HG03575 (cell line): ENCODE measurements at regions not wholly inside any gene's neighbourhood (a gene's known extent, or its start where the extent isn't known, plus 50 kb on each side); places are given as distances from the start of the nearest gene placed in this dataset.
"Not testable (repeated sequence)": the region's sequence is repeated elsewhere in the genome, so short reads cannot be mapped to it uniquely, and the experiment has no call there.

Experiments used
- ATAC-seq: cut with Tn5 transposase; IDR thresholded peaks from one replicate; pipeline ENCODE4 v1.9.1; 2021; ENCODE audit not compliant: unreplicated experiment, insufficient number of reproducible peaks, low FRiP score; ENCODE audit errors: extremely low read depth

DNA sequence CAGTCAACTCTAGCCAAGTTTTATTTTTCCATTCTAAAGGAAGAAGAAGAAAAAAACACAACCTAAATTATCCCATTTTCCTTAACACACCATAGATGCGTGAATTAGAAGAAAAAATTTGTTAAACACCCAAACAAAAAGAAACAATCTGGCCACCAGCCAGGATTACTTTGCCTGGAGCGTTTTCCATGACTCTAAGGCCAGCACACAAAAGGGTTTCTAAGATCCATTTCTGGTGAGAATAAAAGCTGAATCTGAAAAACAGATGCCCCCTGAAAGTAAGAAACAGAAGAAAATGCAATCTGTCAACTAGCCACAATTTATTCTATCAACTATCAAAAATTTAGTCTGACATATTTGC lies 267.2 kb upstream of the SULF2 start:
- ATAC-seq, result no peak

DNA sequence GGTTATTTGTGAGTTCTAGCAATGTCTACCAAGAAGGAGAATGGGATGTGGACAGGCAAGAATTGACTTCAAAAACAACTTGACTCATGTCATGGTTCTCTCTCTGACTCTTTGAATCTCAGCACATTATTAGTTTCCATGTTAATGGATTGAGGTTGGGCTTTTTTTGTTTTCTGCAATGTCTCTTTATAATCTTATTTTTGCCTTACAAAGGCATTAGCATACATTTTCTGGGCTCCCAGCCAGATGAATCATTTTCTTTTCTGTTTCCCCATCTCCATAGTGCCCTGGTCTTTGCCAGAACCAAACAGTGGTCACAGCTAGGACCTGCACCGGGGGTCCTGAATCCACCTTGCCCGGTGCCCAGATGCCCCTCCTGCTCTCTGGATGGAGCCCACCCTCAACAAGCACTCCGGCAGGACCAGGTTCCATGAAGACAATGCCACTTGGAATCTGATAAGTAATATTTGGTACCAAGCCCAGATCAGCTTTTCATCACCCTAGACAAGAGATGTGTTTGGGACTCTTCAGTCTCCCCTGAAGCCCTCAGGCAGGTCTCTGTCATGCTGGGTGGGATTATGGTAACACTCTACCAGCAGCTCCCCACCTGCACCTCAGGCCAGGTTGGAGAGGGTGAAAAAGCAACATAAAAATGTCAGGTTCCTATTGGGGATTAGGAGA lies 266.7 kb upstream of the SULF2 start:
- ATAC-seq, result no peak

DNA sequence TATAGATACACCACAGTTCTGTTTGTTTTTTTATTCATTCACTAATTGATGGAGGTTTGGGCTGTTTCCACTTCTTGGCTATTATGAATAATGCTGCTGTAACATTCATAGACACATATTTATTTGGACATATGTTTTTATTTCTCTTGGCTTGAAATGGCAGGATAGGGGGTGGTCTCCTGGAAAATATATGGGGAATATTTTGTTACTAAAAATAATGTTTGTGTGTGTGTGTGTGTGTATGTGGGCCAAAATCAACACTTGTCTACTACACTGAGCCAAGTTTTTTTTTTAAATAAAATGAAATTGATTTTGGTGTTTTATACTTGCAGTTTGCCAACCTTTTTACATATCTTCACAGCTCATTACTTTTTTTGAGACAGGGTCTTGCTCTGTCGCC lies 264.4 kb upstream of the SULF2 start:
- no peak for ATAC-seq

DNA sequence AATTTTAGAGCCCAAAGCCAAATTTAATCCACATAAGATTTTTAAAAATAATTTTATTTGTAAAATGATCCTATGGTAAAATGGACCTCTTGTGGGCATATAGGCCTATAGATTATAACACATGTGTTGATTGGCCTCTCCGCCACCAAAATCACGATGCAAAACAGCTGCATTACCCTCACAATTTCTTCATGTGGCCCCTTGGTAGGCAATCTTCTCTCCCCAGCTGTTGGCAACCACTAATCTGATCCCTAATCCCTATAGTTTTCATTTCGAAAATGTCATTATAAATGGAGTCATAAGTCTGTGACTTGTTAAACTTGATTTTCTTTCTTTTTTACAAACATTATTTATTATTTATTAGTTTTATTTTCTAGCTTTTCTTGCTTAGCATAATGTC lies 263.9 kb upstream of the SULF2 start:
- no peak for ATAC-seq

DNA sequence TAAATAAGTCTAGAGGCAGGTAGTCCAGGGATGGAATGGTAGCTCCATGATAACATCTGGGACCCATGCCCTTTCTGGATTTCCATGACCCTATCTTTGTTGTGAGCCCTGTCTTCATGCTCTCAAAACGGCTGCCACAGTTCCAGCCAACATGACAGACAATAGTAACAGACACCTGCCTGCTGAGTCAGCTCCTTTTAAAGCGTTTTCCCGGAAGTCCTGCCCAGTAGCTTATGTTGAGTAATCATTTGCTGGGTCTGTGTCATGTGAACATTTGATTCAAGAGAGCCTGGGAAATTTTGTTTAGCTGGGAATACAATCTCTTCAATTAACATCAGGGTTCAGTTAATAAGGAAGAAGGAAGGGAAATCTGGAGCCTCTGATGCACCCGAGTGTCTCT lies 262.2 kb upstream of the SULF2 start:
- no peak for ATAC-seq

DNA sequence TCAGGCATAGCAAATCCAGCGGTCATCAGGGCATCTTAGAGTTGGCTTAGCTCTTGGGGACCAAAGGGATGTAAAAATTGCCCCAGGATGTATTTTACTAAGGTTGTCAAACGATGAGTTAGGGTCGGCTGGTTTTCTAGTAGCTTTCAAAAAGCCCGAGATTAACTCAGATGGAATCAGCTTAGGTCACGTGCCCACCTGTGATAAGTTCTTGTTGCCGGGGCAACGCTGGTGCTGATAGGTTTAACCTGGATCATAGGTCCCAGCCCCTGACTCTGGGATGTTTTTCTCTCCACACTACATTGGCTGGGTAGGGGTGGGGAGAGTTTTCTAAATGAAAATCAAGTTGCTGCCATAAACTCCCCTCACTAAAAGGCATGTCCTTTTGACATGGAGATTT lies 257.3 kb upstream of the SULF2 start:
- ATAC-seq, result no peak

DNA sequence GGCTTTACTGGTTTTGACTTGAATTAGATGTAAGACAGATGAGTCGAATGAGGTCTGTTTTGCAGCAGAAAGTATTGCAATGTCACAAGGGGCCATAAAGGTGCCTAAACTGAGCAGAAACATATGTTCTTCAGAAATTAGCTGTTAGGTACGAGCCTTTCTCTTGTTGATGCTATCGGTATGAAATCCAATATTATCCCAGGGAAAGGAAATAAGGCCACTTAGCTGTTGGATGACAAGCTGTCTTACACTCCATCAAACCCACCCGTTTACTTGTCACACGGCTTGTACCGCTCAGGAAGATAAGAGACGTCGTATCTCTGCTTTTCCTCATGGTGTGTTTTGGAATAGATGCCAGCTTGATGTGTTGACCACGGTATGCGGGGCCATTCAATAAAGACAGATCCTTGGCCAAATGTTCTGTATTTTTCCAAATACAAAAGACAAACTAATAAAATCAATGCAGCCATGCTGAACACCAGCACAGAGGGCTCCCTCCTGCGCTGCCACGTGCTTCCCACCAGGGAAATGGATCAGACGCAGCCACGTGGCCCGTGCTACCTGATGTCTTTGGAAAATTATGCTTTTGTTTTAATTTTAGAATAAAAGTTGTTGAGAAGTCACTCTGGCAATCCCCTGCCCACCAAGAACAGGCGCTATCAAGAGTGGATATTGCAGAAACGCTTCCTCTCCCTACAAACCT lies 255.9 kb upstream of the SULF2 start:
- ATAC-seq, result no peak

DNA sequence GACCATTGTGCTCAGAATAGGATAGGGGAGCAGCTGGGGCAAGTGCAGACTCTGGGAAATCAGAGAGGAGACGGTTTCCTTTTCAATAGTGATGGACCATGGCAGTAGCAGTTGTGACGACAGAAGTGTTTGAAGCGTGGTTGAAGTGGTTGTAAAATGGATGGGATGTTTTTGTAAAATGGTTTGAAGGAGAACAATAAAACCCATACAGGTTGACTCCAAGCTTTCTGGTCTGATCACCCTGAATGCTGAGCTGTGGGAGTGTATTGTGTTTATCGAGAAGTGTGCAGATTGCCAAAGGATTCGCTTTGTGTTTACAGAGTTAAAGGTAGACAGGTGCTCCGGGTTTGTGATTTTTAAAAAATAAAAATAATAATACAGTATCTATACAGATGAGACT lies 255.2 kb upstream of the SULF2 start:
- ATAC-seq, result no peak

DNA sequence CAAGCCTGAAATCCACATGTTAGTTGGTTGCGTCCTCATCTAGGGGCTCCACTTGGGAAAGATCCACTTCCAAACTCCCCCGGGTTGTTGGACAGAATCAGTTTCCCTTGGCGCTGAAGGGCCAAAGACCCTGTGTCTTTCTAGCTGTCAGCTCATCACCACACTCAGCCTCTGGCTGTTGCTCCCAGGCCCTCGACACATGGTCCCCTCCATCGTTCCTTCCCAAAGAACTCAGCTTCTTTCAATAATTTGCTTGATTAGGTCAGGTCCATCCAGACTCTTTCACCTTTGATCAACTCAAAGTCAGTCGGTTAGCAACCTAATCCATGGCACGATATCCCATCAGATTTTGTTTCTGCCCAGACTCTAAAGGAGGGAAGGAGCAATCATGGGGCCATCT lies 254.8 kb upstream of the SULF2 start:
- ATAC-seq, result no peak

DNA sequence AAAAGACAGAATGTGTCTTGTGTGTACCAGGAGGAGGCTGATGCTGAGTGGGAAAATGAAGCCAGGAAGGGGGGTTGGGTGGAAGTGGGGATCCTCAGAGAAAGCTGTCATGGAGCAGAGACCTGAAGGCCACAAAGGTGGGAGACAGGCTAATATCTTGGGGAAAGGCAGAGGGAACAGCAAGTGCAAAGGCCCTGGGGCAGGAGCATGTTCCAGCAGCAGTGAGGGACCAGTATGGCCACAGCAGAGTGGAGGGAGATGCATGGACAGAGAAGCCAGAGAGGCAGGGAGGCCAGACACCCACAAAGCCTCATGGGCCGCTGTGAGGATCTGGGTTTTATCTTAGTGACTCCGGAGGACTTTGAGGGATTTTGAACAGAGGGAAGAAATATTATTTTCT lies 254.2 kb upstream of the SULF2 start:
- ATAC-seq, result no peak

DNA sequence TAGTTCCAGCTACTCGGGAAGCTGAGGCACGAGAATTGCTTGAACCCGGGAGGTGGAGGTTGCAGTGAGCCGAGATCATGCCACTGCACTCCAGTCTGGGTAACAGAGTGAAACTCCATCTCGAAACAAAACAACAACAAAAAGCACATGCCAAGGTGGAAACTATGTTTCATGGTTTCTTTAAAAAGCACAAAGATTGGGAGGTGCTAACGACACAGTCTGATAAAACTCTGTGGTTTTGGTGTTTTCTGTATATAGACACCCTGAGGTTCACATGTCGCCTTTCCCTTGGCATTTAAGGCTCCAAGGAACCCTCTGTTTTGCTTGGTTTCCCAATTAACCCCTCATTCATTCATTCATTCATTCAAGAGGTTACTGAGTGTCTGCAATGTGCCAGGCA lies 253.4 kb upstream of the SULF2 start:
- ATAC-seq, result no peak

DNA sequence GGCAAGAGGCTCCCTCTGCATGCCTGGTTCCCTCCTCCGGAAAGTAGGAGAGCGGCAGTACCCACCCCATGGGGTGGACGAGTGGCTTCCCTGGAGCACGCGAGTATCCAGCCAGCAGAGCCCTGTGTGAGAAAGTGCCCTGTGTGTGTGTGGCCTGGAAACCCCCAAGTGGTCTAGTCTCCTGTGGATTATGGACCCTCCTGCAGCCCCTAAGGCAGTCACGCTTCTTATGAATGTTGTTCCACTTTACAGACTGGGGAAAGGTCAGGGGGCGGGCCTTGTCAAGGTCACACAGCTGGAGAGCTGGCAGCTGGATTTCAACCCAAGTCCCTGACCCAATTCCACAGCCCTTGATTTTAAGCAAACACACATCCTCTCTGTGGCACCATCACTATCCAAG lies 252.5 kb upstream of the SULF2 start:
- not testable (repeated sequence) for ATAC-seq

DNA sequence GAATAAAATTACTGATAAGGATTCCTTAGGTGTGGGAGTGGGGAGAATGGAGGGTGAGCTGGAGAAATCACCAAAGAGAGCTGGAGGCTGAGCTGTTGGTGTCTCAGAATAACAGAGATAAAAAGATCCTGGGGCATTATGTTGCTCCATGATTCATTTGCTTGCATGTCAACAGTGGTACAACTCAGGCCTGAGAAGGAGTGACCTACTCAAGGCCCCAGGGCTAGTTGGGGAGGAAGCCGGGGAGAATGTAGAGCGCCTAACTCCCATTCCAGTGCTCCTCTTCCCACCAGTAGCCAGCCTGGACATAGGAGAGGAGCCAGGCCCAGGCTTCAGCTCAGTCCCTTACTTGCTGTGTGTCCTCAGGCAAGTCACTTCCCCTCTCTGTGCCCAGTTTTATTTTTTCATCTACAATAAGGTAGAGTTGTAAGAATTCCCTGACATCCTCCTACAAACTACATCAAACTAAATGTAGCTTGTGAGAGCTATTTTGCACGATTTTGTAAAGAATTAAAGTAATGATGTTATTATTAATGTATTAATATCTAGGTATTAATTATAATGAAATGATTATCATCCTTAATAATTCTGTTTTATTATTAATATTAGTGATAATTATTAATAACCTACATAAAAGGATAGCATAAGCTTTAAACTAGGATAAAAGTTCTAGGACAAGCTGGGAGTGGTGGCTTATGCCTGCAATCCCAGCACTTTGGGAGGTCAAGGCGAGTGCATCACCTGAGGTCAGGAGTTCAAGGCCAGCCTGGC lies 250.9 kb upstream of the SULF2 start:
- ATAC-seq, result no peak

DNA sequence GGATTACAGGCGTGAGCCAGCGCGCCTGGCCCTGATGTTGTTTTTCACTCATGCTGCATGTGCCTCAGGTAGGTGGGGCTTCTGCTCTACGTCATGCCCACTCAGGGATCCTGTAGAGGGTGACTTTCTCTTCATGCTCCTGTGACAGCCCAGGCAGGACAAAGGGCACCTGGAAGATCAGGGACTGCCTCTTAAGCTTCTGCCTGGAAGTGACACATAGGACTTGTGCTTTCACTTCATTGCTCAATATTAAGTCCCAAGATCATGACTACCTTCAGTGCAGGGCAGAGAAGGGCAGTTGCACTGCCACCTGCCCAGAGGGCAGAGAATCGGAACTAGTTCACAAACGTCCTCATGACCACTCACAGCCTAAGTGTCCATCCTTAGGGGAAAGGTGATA lies 249.5 kb upstream of the SULF2 start:
- ATAC-seq, result no peak

DNA sequence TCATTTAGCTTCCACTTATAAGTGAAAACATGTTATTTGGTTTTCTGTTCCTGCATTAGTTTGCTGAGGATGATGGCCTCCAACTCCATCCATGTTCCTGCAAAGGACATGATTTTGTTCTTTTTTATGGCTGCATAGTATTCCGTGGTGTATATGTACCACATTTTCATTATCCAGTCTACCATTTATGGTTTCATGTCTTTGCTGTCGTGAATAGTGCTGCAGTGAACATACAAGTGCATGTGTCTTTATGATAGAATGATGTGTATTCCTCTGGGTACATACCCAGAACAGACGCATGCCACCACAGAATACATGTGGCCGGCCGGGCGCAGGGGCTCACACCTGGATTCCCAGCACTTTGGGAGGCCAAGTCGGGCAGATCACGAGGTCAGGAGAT lies 247.7 kb upstream of the SULF2 start:
- ATAC-seq, result not testable (repeated sequence)

DNA sequence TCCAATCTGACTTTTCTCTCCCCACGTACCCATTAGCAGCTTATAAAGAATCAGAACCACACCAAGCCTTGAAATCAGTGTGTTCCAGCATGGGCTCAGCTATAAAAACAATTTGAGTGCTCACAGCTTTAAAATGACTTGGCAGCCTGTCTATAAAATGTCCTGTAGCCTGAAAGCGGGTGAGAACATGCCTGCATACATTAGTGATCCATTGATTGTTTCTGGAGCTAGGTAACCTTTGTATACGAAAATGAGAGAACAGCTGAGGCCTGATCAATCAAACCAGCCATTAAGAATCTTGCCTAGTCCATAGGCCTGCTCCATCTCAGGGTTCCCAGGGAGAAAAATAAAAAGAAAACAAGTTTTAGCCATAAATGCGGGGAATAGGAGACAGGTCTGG lies 245.8 kb upstream of the SULF2 start:
- ATAC-seq, result no peak

DNA sequence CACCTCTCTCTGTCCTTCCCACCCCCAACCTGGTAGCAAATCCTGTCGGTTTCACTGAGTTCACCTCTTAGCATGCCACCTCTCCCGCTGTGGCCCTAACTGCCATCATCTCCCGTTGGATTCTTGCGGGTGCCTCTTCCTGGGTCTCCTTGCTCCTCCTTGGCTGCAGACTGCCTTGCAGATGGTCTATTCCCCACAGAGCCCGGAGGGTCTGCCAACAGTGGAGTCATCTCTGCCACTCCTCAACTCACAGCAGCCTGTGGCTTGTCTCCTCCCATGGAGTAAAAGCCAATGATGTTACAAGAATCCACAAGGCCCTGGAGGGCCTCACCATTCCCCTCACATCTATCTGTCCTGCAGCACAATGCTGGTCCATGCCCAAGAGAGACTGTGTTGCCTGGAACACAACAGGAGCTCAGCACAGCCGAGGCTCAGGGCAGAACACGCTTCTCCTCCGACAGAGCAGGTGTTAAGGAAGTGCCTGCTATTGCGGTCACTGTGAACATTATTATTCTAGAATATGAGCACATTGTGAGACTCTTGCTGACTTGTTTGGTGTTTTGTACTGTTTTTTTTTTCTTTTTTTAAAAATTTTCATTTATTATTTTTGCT lies 241.8 kb upstream of the SULF2 start:
- no peak for ATAC-seq

DNA sequence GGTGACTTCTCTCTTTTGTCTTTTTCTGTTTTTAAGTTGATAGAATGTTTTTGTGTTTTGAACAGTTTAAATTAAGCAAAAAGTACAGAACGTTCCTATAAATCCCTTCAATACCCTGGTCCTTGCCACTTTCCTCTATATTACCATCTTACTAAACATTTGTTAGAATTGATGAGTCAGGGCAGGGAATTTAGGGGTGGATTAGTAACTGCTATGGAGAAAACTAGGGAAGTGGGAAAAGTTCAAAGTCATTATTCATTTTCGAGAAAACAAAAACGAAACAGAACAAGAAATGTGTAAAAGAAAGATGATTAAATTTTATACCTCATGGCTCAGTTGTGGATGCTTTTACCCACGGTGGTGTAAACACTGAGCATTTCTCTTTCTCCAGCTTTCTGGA lies 240.4 kb upstream of the SULF2 start:
- no peak for ATAC-seq

DNA sequence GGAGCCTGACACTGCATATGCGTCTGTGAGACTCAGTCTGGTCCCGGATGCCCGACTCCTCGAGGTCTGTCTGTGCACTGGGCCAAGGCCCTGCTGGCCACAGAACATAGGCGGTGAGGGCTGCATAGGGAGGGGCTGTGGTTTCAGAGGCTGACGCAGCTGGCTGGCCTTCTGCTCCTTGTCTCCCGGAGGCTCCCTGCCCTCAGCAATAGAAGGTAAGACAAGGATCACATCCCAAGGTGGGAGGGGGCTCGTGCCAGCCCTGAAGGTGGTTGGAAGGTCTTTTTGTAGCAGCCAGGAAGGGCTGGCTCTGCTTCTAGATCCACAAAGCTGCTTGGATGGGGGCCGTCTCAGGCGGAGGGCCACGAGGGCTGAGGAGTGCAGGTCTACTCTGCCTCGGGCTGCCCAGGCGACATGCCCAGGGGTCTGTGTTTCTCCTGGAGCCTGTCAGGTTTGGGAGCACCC lies 239.8 kb upstream of the SULF2 start:
- ATAC-seq, result no peak

DNA sequence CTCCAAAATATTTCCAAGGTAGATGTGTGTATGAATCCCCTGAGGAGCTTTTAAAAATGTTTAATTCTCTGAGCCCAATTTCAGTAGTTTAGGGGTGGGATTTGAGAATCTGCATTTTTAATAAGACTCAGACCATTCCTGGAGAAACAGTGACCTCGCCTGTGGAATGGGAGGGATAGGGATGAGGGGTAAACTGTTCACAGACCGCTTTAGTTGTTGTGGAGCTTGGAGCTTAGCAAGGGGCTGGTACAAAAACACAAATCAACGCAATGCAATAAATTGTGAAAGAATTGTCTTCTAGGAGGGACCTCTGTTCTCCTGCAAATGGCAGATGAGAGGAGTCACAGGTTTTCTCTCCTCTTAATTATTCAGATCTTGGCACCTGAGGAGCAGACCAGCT lies 239.3 kb upstream of the SULF2 start:
- no peak for ATAC-seq
